ENCODE measurements at regions not wholly inside any gene's neighbourhood (a gene's known extent, or its start where the extent isn't known, plus 50 kb on each side); places are given as distances from the start of the nearest gene placed in this dataset.

DNA sequence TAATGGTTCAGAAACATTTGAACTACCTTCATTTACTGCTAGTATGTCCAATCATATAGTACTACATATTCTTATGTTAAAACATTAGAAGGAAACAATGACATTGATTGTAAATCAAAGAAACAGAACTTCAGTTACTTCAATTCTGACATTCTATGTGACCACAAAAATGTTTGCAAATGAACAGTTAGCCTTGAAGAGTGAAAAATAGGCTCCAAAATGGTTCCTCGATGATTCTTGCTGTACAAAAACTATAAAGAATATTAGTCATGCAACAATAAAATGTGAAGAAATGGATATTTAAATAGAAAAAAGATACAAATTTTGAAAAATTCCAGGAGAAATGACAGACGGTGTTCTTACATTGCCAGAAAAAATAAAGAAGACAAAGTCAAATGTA, 686.9 kb downstream of the BCKDHB start:
- TF ChIP-seq, protein P1, sequence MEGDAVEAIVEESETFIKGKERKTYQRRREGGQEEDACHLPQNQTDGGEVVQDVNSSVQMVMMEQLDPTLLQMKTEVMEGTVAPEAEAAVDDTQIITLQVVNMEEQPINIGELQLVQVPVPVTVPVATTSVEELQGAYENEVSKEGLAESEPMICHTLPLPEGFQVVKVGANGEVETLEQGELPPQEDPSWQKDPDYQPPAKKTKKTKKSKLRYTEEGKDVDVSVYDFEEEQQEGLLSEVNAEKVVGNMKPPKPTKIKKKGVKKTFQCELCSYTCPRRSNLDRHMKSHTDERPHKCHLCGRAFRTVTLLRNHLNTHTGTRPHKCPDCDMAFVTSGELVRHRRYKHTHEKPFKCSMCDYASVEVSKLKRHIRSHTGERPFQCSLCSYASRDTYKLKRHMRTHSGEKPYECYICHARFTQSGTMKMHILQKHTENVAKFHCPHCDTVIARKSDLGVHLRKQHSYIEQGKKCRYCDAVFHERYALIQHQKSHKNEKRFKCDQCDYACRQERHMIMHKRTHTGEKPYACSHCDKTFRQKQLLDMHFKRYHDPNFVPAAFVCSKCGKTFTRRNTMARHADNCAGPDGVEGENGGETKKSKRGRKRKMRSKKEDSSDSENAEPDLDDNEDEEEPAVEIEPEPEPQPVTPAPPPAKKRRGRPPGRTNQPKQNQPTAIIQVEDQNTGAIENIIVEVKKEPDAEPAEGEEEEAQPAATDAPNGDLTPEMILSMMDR (IDR thresholded peaks at IDR 0.05; ENCODE audit: low read depth, low read length), result no peak
- TF ChIP-seq POLR2A (IDR thresholded peaks at IDR 0.05; ENCODE audit: extremely low read depth, insufficient read length), result no peak

All from NB4 (cell line).